NCI-H2029 (cell line): ENCODE measurements at regions not wholly inside any gene's neighbourhood (a gene's known extent, or its start where the extent isn't known, plus 50 kb on each side); places are given as distances from the start of the nearest gene placed in this dataset.
"Not testable (repeated sequence)": the region's sequence is repeated elsewhere in the genome, so short reads cannot be mapped to it uniquely, and the experiment has no call there.

Source experiments
- DNase-seq: peaks from one replicate; lab custom pipeline; 2025; lab: John Stamatoyannopoulos, UW

GRCh38 chr7:131961054-131961680, 404.7 kb upstream of the PODXL start:
- peak; percentile 20 for DNase-seq

DNA sequence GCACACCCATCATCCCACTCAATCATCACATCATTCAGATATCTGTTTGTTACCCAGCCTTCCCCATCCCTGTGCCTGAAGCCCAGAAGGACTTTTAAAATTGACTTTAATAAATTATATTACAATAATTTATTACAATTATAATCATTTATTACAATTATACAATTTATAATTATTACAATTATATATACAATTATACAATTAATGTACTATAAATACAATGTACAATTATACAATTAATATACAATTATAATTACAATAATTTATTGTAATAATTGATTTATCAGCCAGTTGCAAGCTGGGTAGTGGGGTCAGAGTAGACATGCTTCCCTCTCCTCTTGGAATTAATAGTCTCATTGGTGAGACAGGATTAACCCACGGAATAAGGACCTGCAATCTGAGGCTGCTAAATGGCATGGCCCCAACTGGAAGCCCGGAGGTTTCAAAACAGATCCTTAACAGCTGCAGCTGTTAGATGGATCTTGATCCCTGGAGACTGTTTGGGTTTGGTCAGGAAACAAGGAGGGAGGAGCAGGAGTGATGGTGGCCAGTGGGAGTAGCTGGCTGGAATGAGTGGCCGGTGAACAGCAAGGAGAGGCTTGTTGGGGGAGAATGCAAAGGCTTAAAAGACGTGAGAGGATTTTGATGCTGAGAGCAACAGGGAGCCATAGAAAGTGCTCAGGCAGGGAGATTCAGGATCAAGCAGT, 402.8 kb upstream of the PODXL start:
- no peak for DNase-seq

GRCh38 chr7:131957338-131958020, 401.1 kb upstream of the PODXL start:
- no peak for DNase-seq

DNA sequence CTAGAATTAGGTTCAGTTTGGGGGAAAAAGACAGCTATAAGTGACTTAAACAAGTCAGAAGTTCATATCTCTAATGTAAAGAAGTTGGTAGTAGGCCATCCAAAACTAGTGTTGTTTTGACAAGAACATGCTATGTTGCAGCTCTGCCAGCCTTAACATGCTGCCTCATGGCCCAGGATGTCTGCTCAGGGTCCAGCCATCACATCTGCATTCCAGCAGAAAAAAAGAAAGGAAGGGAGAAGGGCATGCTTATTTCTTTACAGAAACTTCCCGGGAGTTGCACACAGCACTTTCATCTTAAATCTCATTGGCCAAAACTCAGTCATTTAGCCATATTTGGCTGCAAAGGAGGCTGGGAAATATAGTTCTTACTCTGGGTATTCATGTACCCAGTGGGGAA, 400.4 kb upstream of the PODXL start:
- no peak for DNase-seq

GRCh38 chr7:131955679-131956078, 399.3 kb upstream of the PODXL start:
- no peak for DNase-seq

DNA sequence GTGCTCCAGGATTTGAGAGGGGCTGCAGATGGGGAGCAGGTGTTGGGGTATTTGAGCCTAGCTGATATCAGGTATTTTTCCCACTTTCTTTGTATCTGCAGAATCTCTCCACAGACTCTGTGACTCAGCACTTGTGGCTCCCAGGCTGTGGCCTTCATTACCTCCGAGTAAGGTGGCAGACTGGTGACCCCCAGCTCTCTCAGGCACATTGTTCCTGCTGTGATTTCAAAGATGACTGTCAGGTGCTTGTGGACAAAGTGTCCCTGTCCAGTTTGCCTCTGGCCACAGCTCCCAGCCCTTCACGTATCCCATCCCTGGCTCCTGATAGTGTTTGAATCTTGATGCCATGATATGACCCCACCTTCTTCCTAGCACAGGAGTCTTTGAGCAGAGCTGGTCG, 396.8 kb upstream of the PODXL start:
- no peak for DNase-seq

- DNase-seq = no peak
Measured at GRCh38 chr7:131952365-131952764, 395.9 kb upstream of the PODXL start.

DNA sequence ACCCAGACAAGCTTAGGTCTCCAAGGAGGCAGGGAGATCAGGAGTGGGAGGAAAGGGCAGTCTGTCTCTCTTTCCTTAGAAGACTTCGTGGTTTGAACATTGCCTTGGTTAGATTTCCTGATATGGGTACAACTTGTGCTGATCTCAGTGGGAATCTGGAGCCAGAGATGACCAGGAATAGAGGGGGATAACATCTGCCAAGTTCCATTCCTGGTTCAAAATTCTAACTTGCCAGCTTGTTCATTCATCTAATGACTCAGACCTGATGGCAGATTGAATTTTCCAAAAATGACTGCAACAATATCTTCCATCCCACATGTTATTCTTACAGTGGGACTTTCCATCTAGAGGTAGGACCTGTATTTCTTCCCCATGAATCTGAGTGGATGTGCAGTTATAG, 394.3 kb upstream of the PODXL start:
- no peak for DNase-seq

- DNase-seq = no peak
Measured at GRCh38 chr7:131949659-131950058, 393.2 kb upstream of the PODXL start.

GRCh38 chr7:131948434-131949053, 392.1 kb upstream of the PODXL start:
- no peak for DNase-seq

DNA sequence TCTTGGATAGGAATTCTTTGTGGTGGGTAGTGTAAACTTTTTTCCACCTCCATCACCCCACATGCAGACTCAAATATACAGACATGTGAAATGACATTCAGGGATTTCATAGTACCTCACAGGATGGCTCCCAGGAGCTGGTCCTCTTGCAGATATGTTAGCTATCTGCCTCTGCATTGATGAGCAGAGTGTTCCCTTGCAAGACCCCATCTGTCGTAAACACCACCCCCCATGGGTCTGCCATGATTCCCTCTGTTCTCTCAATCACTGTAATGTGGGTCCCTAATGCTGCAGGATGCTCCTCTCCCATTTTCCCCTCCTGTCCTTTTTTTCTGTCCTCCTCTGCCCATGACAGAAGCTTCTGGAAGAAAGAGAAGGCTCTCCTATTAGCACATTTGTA, 391.2 kb upstream of the PODXL start:
- DNase-seq = no peak

GRCh38 chr7:131945957-131946544, 389.6 kb upstream of the PODXL start:
- peak; percentile 20 for DNase-seq

- peak; percentile 34 for DNase-seq
Measured at GRCh38 chr7:131945313-131945911, 389.0 kb upstream of the PODXL start.

DNA sequence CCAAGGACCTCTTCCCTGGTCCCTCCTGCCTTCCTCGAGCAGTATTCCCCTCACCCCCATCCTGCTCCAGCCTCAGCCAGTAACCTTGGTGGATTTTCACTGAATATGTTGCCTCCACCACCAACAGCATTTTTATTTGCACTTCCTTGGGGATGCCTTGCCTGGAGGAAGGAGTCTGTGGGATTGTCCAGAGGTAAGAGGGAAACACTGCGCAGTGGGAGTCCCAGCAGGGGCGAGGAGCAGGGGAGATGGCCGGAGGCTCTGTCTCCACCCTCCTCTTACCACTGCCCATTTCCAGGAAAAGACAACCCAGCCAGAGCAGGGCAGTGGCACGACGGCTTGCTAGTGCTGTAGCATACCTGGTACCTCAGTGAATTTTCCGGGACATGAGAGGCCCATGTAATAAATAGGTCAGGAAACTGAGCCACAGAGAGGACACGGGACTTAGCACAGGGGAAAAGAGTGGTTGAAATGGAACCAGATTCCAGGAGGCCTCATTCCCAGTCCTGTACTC, 388.2 kb upstream of the PODXL start:
- DNase-seq = no peak

DNA sequence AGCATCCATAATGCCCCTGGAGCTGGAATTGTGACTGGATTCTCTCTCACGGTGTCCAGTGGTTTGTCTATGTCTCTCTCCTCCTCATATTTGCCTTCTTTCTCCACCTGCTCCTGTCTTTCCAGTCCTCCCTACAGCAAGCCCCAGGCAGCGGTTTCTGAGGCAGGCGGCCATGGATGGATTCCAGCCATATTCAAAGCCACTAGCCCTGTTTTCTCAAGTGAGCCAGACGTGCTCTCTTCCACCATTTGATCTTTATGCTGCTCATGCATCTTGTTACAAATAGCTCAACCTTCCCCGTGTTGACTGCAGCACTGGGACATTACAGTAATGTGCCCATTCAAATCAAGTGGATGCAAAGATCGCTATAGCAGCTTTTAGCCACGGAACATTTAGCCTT, 387.2 kb upstream of the PODXL start:
- no peak for DNase-seq

GRCh38 chr7:131943211-131943610, 386.8 kb upstream of the PODXL start:
- DNase-seq = no peak

GRCh38 chr7:131942287-131943150, 386.1 kb upstream of the PODXL start:
- DNase-seq = no peak

- DNase-seq = no peak
Measured at GRCh38 chr7:131941291-131941690, 384.9 kb upstream of the PODXL start.

DNA sequence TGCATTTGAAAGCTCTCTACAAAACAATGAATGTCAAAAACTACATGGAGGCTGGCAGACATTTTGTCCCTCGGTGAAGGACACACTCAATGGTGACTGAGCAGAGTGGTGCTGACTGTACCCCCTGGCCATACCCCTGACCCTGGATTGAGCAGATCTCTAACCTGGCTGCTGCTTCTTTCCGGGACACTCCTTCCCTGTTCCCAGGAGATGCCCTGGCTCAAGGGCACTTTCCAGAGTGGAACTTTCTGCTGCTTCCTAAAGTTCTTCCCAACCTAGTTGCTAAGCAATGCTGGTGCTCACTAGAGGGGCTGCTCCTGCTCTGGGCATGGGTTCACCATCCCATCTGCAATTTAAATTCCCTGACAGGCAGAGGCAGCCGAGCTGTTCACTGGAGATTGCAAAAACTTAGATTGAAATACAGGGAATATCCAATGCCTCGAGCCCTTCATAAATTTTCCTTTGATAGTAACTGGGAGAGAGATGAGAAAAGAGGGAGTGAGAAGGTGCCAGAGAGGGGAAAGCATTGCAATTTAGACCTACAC, 384.3 kb upstream of the PODXL start:
- DNase-seq = no peak

GRCh38 chr7:131938788-131939187, 382.4 kb upstream of the PODXL start:
- not testable (repeated sequence) for DNase-seq

- DNase-seq = no peak
Measured at GRCh38 chr7:131937868-131938267, 381.4 kb upstream of the PODXL start.
